GM21825 (cell line): ENCODE measurements at regions not wholly inside any gene's neighbourhood (a gene's known extent, or its start where the extent isn't known, plus 50 kb on each side); places are given as distances from the start of the nearest gene placed in this dataset.

Experiments
- ATAC-seq: cut with Tn5 transposase; IDR thresholded peaks from one replicate; pipeline ENCODE4 v1.9.1; 2021; ENCODE audit warnings: mild to moderate bottlenecking, moderate library complexity; ENCODE audit not compliant: unreplicated experiment

DNA sequence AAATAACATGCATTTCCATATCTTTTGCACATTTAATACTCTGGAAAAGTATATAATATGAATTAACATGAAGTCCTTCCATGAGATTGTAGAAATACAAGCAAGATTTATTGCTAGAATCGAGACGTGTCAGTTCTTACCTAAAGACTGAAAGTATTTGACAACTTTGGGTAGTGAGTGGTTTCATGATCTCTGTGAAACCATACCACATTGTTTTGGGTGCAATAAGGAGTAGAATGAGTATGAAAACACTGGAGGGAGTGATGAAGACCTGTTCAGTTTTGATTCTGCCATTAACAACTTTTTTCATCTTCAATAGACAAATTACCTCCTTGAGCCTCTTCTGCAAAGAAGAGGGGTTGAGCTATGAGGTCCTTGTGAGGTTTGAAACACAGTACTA, 133.7 kb downstream of the NUDT12 start:
- no peak for ATAC-seq

DNA sequence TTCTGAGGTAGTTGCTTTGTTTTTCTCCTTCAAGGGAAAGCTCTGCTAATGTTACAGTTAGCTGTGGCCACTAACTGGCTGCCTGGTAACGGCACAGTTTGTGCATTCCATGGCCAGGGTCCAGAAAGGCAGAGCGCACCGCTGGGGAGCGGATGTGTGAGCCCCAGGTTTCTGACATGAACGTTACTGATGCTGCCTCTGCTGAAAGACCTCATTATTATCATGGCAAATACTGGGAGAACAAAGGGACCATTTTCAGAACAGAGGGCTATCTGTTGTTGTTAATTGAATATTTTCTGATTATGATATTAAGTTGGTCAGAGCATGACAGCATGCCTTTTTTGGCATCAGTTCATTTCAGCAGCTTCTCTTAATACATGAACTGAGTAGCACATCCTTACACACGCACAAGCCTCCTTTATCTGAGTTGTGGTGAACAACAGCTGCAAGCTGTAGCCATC, 134.1 kb downstream of the NUDT12 start:
- no peak for ATAC-seq

DNA sequence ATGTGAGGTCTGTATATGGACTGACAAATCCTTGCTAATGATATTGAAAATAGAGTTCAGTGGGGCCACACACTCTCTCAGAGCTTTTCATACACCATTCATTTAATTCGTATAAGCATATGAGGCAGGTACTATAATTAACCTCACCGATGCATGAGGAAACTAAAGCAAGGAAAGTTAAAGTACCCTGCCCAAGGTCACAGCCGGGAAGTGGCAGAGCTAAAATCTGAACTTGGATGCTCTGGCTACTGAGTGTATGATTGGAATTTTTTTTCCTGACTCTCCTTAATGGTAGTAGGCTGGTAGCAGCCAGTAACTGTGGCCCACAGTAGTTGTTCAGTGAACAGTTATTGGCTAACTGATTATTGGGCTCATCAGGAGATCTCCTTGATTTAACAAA, 135.3 kb downstream of the NUDT12 start:
- no peak for ATAC-seq

DNA sequence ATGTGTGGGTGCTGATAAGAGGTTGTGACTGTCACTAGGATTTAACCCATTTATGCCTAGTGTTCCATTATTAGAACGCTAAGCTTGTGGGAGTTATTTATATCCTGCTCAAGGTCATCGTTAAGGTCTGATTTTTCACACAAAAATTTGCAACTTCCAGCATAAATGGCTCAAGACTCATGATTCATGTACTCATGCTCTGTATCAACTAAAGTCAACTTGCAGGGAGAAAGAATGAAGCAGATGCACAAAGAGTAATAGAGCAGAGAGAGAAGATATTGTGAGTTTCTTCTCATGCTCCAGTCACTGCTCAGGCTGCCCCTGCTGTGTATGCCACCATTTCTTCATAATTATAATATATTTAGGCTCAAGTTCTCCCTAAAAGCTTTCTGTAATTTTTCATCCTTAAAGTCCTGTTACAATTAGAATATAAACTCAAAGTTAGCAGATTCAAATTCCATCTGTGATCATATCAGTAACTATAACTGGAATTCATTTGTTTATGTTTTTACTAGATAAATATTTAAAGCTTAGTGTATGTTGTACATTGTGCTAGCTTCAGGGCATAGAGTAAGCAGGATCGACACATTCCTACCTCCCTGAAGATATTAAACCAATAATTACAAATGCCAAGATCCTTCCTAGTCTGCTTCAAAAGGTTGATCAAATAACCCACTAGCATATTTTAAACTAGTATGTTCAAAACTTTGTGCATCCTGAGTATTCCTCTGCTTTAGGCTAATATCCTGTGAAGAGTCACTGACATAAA, 136.7 kb downstream of the NUDT12 start:
- no peak for ATAC-seq

DNA sequence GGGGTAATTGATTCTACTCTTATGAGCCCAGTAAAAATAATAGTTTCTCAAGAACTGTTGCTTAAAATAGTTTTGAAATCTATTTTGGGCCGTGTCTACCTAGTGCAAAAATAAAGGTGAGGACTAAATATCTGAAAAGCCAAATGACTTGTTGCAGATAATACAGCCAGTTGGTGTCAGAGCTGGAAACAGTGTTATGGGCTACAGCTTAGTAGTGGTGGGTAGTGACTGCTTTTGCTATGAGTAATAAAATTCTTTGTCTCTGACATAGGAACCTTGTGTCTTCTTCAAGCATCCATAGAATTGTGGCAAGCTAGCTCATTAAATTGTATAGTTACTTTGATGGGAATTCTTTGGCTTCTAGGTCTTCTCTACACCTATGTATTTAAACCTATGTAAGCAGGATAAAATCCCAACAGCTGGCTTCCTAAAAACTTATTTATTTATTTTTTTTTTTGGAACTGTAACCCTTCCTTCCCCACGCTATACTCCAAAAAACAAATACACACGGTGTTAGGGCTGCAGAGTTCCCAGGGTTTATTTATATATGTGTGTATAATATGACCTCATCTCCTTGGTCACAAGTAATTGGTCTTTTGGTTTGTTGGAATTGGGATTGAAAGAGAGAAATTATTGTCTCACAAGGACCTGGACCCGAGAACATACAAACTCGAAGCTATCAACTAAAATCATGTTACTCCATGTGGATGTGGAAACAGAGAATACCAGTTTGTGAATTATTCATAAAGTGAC, 138.0 kb downstream of the NUDT12 start:
- ATAC-seq, result no peak

DNA sequence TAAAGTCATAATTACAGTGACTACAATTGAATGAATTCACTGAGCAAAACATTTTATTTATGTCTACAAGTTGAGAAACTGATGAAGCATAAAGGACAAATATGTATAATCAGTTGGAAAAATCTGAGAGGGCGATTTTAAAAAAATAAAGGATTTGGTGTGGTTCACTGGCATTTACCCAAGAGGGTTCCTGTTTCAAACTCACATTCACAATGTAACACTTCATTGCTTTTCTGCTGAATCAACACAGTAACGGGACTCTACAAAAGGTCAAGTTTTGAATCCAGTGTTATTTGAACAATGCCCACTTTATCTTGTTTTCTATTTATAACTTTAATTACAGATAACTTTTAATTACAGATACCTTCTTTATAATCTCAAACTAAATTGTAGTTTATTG, 138.6 kb downstream of the NUDT12 start:
- ATAC-seq, result no peak

DNA sequence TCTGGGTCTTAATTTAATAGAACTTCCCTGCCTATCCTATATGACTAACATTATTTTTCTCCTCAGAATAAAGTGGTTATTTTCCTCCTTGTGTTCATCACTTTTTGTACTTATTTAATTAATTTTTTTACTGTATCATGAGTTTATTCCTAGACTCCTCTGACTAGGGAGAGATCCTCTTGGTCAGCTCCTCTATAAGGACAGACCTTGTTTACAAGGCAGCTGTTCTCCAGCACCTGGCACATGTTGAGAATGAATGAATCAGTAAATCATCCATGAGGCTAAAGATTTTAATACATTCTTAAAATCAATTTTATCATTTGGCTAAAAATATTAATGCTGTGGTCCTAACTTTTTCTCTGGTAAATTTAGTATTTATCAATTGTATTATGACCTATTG, 139.8 kb downstream of the NUDT12 start:
- ATAC-seq, result no peak

DNA sequence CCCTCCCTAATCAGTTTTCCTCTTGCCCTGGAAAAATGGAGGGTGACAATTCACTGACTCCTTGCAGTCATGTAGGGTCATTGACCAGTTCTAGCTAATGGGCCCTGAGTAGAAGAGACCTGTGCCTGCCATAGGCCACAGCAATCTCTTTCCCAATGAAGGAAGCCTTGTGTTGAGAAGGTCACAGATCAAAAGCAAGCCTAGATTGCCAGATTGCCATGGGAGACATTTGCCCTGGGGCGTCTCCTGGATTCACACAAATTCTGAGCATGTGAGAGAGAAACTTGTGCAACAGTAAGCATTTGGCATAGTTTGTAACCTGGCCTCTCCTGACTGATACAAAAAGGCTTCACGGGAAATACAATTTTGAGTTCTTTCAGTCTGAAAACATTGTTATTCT, 148.0 kb downstream of the NUDT12 start:
- ATAC-seq, result no peak

DNA sequence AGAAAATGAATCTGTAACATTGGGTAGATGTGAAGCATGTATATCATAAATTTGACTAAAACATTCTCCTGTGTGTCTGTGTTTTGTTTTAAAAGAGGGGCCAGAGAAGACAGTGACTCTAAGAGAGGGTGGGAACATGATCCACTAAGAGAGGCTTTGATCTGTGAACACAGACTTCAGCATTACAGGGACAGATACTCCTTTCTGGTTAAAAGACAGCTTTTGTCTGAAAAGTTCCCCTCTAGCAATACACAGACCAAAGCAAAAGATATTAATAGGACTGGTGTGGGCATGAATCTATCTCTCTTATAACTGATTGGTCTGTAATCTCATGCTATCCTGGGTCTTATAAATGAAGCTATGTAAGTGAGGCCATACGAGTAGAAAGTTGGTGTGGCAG, 150.9 kb downstream of the NUDT12 start:
- no peak for ATAC-seq

DNA sequence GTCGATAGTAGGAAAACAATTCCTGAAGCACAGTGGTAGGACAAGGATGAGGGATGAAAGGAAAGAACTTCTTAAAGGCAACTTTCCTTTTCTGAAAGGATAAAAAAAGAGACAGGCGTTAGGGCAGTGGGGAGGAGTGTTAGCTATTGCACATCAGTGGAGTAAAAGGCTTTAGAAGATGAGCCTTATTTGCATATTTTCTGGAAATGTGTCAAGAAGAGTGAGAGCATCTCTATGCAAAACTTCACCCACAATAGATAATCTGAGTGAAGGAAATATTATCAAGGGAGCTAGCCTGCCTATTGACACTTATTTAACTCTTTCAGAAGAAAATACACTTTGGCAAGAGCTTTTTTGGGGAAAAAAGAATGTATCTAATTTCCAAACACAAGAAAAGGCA, 151.6 kb downstream of the MACIR start:
- ATAC-seq, result peak; percentile 96

DNA sequence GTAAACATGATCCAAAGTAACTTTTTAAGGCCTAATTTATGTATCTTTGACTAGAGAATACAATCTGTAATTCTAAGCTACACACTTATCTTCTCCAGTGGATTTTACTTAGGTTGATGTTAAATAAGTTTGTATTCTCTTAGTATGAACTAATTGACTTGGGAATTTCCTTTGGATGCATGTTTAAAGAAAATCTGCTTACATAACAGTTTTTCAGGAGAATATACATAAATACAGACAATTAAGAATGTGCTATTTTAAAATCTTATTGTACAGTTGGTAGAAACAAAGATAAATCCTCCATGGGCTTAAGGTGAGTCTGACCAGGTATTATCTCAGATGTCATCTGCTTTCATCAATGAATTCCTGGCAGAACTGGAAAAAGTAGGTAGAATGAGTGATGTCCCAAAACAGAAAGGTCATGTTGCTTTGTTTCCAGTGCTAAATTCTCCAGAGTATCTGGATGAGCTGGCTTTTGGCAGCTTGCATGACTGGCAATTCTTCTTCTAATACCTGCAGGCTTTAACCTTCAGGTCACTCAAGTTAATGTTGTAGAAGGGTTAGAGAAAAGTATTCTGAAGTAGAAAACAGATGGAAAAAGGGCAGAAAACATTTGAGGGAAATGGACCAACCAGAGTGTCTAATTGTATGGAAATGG, 150.6 kb downstream of the MACIR start:
- ATAC-seq, result no peak

DNA sequence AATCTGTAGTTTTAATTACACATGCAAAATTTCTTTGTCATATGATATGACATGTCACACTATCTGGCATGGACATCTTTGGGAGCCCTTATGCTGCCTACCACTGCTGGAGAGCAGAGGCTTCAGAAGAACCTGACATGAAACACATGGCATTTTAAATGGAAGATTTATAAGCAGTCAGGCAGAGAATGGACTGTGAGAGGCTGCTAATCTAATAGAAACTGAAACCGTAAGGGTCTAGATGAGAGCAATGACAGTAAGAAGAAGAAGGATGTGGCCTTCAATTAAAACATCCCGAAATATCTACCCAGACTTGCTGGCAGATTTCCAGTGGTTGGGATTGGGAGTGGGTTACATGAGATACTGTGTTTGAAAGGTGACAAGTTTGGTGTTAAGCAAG, 149.8 kb downstream of the MACIR start:
- no peak for ATAC-seq

DNA sequence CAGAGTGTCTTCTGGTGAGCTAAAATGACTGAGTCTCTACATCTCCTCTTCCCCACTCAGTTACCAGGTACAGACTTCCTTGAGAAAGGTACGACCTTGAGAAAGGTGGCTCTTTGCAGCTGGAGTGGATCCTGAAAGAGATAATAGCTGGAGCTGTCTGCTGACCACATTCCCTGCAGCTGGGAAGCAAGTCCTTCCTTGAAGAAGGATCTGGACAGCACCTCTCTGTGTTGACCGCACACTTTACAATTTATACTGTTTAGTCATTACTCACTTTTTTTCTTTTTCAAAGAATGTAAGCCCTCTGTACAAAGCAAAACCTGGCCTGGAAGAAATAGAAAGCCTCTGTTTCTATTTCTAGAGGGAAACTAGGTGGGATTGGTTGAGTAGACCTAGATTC, 148.8 kb downstream of the MACIR start:
- no peak for ATAC-seq

DNA sequence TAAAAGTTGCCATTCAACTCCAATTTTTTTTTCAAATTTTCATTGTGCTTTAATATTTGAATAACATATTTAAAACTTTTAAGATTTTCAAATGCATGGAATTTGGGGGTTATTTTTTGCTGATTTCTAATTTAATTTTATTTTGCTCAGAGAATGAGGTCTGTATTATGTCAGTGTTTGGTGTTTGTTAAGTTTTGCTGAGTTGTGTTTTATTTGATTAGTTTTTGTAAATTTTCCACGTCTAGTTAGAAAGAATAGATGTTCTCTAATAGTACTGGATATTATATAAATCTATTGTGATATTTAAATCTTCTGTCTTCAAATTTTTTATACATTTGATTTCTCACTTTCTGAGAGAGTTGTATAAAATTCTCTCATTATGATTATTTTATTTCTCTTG, 145.9 kb downstream of the MACIR start:
- no peak for ATAC-seq

DNA sequence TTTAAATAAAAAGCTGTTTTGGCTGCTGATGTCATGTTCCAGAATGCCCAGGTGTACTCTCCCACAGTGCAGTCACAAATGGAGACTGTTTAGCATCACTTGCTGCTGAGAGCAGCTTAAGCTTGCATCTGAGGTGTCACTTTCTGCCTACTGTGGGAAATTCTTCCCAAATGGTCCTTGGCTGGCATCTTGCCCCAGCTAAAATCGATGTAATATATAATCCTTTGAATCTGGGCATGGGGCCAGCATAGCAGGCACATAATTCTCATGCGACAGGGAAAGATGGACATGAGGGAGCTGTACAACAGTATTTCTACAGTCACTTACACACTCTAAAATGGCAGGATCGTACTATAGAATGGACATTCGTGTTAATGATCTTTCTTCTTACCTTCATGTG, 144.3 kb downstream of the MACIR start:
- no peak for ATAC-seq

DNA sequence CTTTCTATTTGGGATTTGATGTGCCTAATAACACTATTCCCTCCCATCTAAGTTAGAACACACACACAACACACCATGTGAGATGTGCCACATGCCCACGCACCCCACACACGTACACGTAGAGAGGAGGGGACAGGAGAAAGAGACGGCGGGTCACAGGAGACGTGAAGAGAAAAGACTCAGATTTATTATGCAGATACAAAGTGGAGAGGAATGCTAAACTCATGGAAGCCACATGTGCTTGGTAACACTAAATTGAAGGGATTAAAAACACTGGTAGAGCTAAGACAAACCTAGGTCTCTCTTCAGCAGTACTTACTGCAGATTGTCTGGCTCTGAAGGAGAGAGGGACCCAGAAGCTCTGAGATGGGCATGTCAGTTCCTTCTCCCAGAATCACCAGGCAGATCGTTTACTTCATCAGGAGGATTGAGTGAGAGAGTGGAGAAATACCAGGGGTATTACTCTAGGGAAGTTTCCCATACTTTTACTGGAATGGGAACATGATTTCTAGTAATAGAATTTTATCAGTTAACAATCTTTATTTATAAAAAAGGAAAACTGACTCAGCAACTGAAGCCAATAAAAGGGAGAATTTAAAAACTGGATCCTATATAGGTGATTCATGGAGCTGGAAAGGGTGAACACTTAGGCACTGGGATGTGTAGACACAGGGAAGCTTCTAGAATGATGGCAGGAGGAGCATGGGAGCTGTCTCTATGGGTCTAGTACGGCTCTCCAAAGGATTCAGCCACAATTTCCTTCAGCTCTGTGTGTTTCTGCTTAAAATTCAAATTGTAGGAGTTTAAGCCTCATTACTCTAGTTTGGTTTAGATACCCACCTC, 139.4 kb downstream of the MACIR start:
- no peak for ATAC-seq

DNA sequence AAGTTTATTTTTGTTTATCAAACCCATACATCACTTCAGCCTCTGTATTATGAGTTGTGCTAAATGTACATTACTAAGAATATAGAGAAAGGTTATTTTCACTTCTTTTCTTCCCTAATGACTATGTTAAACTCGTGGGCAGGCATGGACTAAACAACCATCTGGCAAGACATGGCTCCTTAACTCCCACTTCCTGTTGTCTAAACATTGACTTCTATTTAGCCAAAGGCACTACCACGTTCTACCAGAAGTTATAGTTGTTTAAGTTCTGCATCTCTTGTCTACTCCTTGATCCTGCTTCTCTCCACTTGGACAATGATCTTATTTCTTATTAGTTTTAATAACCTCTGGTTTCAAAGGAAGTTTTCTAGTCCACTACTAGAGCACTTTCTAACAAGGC, 136.1 kb downstream of the MACIR start:
- no peak for ATAC-seq

DNA sequence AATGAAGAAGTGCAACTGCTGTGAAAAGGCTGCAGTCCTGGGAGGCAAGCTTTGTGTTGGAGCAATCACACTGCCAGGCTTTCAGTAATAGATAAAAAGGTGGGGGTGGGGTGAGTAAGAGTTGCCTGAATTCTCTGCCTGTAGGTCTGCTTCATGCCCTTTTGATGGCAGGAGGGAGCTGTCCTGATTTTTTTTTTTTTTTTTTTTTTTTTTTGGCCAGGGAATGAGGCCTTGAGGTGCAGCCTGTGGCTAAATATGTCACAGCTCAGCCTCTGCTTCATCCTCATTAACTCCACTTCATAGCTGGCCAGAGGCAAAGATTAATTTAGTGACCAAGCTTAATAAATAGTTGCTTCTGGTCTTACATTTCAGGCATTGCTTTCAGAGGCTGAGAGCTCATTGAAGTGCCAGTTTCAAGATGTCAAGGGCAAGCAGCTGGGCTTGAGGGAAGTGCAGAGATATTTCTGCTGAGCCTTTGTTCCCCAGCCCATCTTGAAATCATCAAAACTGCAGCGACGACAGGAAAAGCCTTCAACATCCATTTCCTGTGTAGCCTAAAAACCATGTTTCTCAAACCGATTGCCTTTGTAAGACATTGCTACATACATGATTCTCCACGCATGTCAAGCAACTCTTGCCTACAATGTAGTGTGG, 134.7 kb downstream of the MACIR start:
- no peak for ATAC-seq

DNA sequence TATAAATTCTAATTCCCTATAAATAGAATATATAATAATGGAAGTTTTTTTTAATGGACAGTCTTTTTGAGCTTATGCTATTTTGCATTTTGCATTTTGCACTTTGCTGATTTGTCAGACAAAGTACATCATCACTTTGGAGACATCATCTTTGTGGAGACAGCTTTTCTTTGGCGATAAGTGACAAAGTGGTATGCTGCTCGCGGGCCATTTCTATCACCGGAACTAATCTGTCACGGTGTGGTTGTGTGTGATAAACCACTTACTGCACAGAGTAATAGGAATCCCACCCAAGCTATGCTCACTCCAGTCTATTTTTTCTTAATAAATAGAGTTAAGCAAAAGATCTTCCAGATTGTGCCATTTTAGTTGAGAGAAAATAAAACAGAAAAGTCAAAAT, 133.1 kb downstream of the MACIR start:
- no peak for ATAC-seq

DNA sequence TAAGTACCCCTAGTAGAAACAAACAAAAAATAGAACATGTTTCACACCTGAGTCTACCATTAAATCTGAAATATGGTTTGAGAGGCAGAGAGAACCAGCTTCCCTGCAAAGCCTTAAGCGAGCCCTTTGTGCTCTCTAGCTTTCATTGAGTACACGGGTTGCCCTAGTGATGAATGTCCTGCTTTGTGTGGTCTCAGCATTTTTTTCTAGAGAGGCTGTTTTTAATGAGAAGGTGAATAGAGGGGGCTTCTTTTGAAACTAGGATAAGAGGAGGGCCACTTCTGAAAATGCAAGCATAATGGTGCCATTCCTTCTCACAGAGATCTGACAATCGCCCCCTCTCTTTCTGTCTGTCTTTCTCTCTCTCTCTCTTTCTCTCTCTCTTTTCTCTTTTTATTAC, 131.3 kb downstream of the MACIR start:
- ATAC-seq, result no peak

DNA sequence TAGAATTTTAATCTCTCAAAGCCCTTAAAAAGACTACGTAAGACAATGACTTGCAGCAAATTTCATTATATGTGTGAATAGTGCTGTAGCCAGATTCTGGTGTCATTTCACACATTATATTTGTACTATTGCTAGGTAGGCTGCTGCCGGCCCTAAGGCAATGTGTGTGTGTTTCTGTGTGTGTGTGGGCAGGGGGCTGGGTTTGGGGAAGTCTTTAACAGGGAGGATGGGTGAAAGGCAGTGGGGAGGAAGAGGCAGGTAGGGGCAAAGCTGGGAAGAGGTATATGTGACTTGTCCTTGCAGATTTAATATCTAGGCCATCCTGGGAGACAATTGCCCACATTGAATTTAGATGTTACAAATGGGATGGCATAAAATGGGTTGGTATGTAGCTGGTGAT, 130.8 kb downstream of the MACIR start:
- no peak for ATAC-seq
